KMS-11 (cell line): ENCODE measurements at regions not wholly inside any gene's neighbourhood (a gene's known extent, or its start where the extent isn't known, plus 50 kb on each side); places are given as distances from the start of the nearest gene placed in this dataset.

Experiments
- H2AFZ ChIP-seq: fragments of 200-600 bp; sonication (generic); 2 replicates; pipeline ENCODE4 v1.6.1; 2016; ENCODE audit warnings: antibody characterized with exemption, mixed run types, low read depth
- H3K27ac ChIP-seq: fragments of 200-600 bp; sonication (generic); 2 replicates; pipeline ENCODE4 v1.6.1; 2016; ENCODE audit warnings: mild to moderate bottlenecking, mixed run types
- H3K27me3 ChIP-seq: fragments of 200-600 bp; sonication (generic); 2 replicates; pipeline ENCODE4 v1.6.1; 2017; ENCODE audit warnings: mild to moderate bottlenecking, low read depth, mixed run types, moderate library complexity; ENCODE audit not compliant: insufficient read depth
- H3K36me3 ChIP-seq: fragments of 200-600 bp; sonication (generic); 2 replicates; pipeline ENCODE4 v1.6.1; 2017; ENCODE audit warnings: mild to moderate bottlenecking, mixed run types; ENCODE audit not compliant: insufficient read depth
- H3K4me1 ChIP-seq: fragments of 200-600 bp; sonication (generic); 2 replicates; pipeline ENCODE4 v1.6.1; 2016; ENCODE audit warnings: mild to moderate bottlenecking, low read depth, mixed run types; ENCODE audit not compliant: poor library complexity, severe bottlenecking
- H3K4me2 ChIP-seq: fragments of 200-600 bp; sonication (generic); 2 replicates; pipeline ENCODE4 v1.7.0; 2016; ENCODE audit warnings: mild to moderate bottlenecking, mixed run types
- H3K4me3 ChIP-seq: fragments of 200-600 bp; sonication (generic); IDR thresholded peaks from 2 replicates; pipeline ENCODE4 v1.6.1; 2017; ENCODE audit warnings: low read depth, low read length, mixed read lengths; ENCODE audit not compliant: insufficient read depth
- H3K79me2 ChIP-seq: fragments of 200-600 bp; sonication (generic); 2 replicates; pipeline ENCODE4 v1.6.1; 2016; ENCODE audit warnings: low read depth, mixed run types; ENCODE audit not compliant: insufficient read depth
- H3K9ac ChIP-seq: fragments of 200-600 bp; sonication (generic); 2 replicates; pipeline ENCODE4 v1.6.1; 2016; ENCODE audit warnings: mild to moderate bottlenecking, mixed run types
- H4K20me1 ChIP-seq: fragments of 200-600 bp; sonication (generic); 2 replicates; pipeline ENCODE4 v1.6.1; 2016; ENCODE audit warnings: mild to moderate bottlenecking, mixed run types; ENCODE audit not compliant: insufficient read depth
- CTCF ChIP-seq: fragments of 200-600 bp; sonication (generic); conservative IDR thresholded peaks from 2 replicates; pipeline ENCODE4 v1.6.1; 2017; ENCODE audit warnings: low read depth, mild to moderate bottlenecking, antibody characterized with exemption, low read length, moderate library complexity, mixed read lengths

DNA sequence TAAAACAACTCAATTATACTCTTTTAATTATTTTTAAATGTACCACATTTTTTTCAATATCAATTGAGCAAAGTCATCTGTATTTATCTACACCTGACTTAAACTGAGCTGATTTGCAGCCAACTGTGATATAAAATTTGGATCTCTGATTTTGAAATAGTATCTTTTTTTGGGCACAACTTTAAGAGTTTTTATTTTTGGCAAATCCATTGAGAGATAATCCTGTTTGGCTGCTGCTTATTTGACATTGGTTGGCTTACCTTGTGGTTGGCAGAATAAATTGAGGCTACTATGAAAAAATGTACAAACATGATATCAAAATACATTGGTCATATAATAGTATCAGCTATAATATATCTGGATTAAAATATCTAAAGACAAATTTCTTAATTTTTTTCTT is 656.0 kb upstream of the NDST4 start:
- no peak overlapping the region for H3K9ac ChIP-seq
- no peaks in the 10 kb centered on the region for H3K27me3 ChIP-seq
- no peak overlapping the region for H3K4me3 ChIP-seq
- H3K79me2 ChIP-seq, result no peaks in the 10 kb centered on the region
- H3K4me2 ChIP-seq, result no peak overlapping the region
- H4K20me1 ChIP-seq, result no peaks in the 10 kb centered on the region
- TF ChIP-seq CTCF, result no peak
- no peak overlapping the region for H3K27ac ChIP-seq
- no peaks in the 10 kb centered on the region for H3K36me3 ChIP-seq
- H2AFZ ChIP-seq, result no peak overlapping the region
- no peaks in the 10 kb centered on the region for H3K4me1 ChIP-seq

DNA sequence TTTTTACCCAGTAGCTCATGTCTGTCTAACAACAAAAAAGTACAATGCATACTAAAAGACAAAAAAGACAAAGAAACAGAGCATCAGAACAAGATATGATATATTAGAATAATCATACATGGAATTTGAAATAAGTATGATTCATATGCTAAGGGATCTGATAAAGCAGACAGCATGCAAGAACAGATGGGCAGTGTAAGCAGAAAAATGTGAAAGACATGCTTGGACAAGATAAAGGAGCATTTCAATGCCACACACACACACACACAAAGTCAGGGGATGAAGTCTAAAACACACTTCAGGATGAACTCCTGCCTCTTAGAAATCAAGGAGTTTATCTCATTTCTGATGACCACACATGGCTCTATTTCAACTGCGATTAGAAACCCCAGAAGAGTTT is 649.6 kb upstream of the NDST4 start:
- no peaks in the 10 kb centered on the region for H3K27me3 ChIP-seq
- no peak overlapping the region for H3K4me3 ChIP-seq
- H3K4me2 ChIP-seq, result no peak overlapping the region
- H3K79me2 ChIP-seq, result no peaks in the 10 kb centered on the region
- no peaks in the 10 kb centered on the region for H3K36me3 ChIP-seq
- no peak for TF ChIP-seq CTCF
- no peak overlapping the region for H3K9ac ChIP-seq
- no peak overlapping the region for H2AFZ ChIP-seq
- no peak overlapping the region for H3K27ac ChIP-seq
- H4K20me1 ChIP-seq, result no peaks in the 10 kb centered on the region
- no peaks in the 10 kb centered on the region for H3K4me1 ChIP-seq

DNA sequence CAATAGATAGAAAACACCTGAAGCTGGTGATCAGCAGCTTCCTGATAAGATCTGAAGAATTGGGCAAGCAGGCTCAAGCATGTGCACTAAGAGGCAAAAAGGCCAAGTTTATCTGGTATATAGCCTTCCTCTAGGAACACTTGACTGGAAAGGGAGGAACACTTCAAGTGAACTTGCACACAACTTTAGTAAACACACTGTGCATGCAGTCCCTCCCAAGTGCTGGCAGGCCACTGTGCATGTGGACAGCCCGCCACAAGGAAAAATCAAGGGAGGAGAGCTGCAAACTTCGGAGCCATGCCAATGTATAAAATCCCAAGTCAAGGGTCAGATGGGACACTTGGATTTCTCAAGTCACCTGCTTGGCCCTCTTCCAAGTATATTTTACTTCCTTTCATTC is 645.8 kb upstream of the NDST4 start:
- Histone ChIP-seq H3K79me2 (no peaks in the 10 kb centered on the region), H3K9ac (no peak overlapping the region), H2AFZ (no peak overlapping the region), H3K4me1 (no peaks in the 10 kb centered on the region), H4K20me1 (no peaks in the 10 kb centered on the region), H3K27me3 (no peaks in the 10 kb centered on the region), H3K27ac (no peak overlapping the region), H3K4me2 (no peak overlapping the region), H3K36me3 (no peaks in the 10 kb centered on the region), H3K4me3 (no peak overlapping the region)
- TF ChIP-seq CTCF, result no peak

GRCh38 chr4:115749404-115749803 is 636.0 kb upstream of the NDST4 start:
- H3K27ac ChIP-seq, result no peak overlapping the region
- no peak for TF ChIP-seq CTCF
- no peak overlapping the region for H3K4me3 ChIP-seq
- H3K79me2 ChIP-seq, result no peaks in the 10 kb centered on the region
- H3K36me3 ChIP-seq, result no peaks in the 10 kb centered on the region
- H3K9ac ChIP-seq, result no peak overlapping the region
- no peak overlapping the region for H3K4me2 ChIP-seq
- no peak overlapping the region for H2AFZ ChIP-seq
- no peaks in the 10 kb centered on the region for H4K20me1 ChIP-seq
- no peaks in the 10 kb centered on the region for H3K27me3 ChIP-seq
- no peaks in the 10 kb centered on the region for H3K4me1 ChIP-seq

GRCh38 chr4:115740806-115741205 is 627.4 kb upstream of the NDST4 start:
- Histone ChIP-seq H3K79me2 (no peaks in the 10 kb centered on the region), H3K4me2 (no peak overlapping the region), H4K20me1 (no peaks in the 10 kb centered on the region), H3K4me1 (no peaks in the 10 kb centered on the region), H3K27me3 (no peaks in the 10 kb centered on the region), H3K9ac (no peak overlapping the region), H3K4me3 (no peak overlapping the region), H3K27ac (no peak overlapping the region), H2AFZ (no peak overlapping the region), H3K36me3 (no peaks in the 10 kb centered on the region)
- TF ChIP-seq CTCF, result no peak
